ENCODE measurements at regions not wholly inside any gene's neighbourhood (a gene's known extent, or its start where the extent isn't known, plus 50 kb on each side); places are given as distances from the start of the nearest gene placed in this dataset.

- H3K4ac ChIP-seq (ENCODE audit: low read depth, low read length), result no peak overlapping the region
- Mint-ChIP-seq H3K4me1 (peaks cover 0 to 6% of the 10 kb centered on the region in 2 experiments; a peak in 1 of 4 replicates), H3K36me3 (ENCODE audit: insufficient read depth in 1 of 3, low read depth in 3 of 3) (no peaks in the 10 kb centered on the region), H3K9me3 (no peaks in the 10 kb centered on the region), H3K27ac (no peak overlapping the region), H3K4me3 (no peak overlapping the region; a peak in 1 of 5 replicates), H3K27me3 (ENCODE audit: low read depth) (no peaks in the 10 kb centered on the region; the same call in 1 of the 2 replicates)
- no peak for TF ChIP-seq CTCF (conservative IDR thresholded peaks at IDR 0.05)
- no peak overlapping the region for H2BK20ac ChIP-seq (ENCODE audit: low read depth, low read length, poor library complexity, severe bottlenecking)
- no peaks in the 10 kb centered on the region for H3K79me2 ChIP-seq (ENCODE audit: insufficient read depth, low read length)
- H2AFZ ChIP-seq (ENCODE audit: low read length), result no peak overlapping the region
- no peak overlapping the region for H4K91ac ChIP-seq (ENCODE audit: insufficient read length, low read depth, low read length)
- H3K9ac ChIP-seq (ENCODE audit: extremely low read depth, insufficient read length, low read length), result no peak overlapping the region
- H3K79me1 ChIP-seq (ENCODE audit: insufficient read depth, low read depth, low read length, poor library complexity, severe bottlenecking), result no peaks in the 10 kb centered on the region
- H3K4me1 ChIP-seq (ENCODE audit: insufficient read depth, low read length), result no peaks in the 10 kb centered on the region
- no peak overlapping the region for H4K8ac ChIP-seq (replicated peaks; ENCODE audit: insufficient read length, low read depth, low read length)
- H2BK5ac ChIP-seq (ENCODE audit: insufficient read length, low read length), result no peak overlapping the region
- H3K23ac ChIP-seq (ENCODE audit: insufficient read length, low read depth, low read length), result no peak overlapping the region
- H3T11ph ChIP-seq (ENCODE audit: low read length), result no peak overlapping the region
- no peak overlapping the region for H3K27ac ChIP-seq (ENCODE audit: insufficient read length, low read depth, low read length)
- H3K14ac ChIP-seq (ENCODE audit: insufficient read depth, low read length), result no peak overlapping the region
- H2BK15ac ChIP-seq (ENCODE audit: low read depth, low read length), result no peak overlapping the region
- H3K23me2 ChIP-seq (ENCODE audit: insufficient read length, low read depth, low read length, poor library complexity, severe bottlenecking), result no peaks in the 10 kb centered on the region
- no peak overlapping the region for H2BK12ac ChIP-seq (ENCODE audit: insufficient read length, low read depth, low read length)
- no peak overlapping the region for H4K5ac ChIP-seq (ENCODE audit: insufficient read length, low read depth, low read length)
- no peak overlapping the region for H3K4me2 ChIP-seq (ENCODE audit: insufficient read depth, insufficient read length, low read length)
- no peaks in the 10 kb centered on the region for H3K27me3 ChIP-seq (ENCODE audit: insufficient read depth, low read length)
- no peak overlapping the region for H3K56ac ChIP-seq (ENCODE audit: insufficient read length, low read depth, low read length)
- H2BK120ac ChIP-seq (ENCODE audit: low read depth, low read length, poor library complexity, severe bottlenecking), result no peak overlapping the region
- no CpG with 5 or more reads among the region's 5 CpGs for WGBS (ENCODE audit: extremely low coverage, insufficient read length, low lambda C conversion rate)
- no peak for DNase-seq
- no peaks in the 10 kb centered on the region for H3K9me3 ChIP-seq (ENCODE audit: control insufficient read depth, low read depth, low read length)
- H2AK5ac ChIP-seq (ENCODE audit: insufficient read length, low read length), result no peak overlapping the region
- no peak overlapping the region for H3K18ac ChIP-seq (ENCODE audit: insufficient read length, low read depth, low read length)
- no peaks in the 10 kb centered on the region for H4K20me1 ChIP-seq (ENCODE audit: control insufficient read depth, insufficient read depth, insufficient read length)
These were observed 411.6 kb upstream of the FBXO33 start for GRCh38 chr14:39843881-39844280.
